ENCODE measurements at regions not wholly inside any gene's neighbourhood (a gene's known extent, or its start where the extent isn't known, plus 50 kb on each side); places are given as distances from the start of the nearest gene placed in this dataset.
"Not testable (repeated sequence)": the region's sequence is repeated elsewhere in the genome, so short reads cannot be mapped to it uniquely, and the experiment has no call there.

DNA sequence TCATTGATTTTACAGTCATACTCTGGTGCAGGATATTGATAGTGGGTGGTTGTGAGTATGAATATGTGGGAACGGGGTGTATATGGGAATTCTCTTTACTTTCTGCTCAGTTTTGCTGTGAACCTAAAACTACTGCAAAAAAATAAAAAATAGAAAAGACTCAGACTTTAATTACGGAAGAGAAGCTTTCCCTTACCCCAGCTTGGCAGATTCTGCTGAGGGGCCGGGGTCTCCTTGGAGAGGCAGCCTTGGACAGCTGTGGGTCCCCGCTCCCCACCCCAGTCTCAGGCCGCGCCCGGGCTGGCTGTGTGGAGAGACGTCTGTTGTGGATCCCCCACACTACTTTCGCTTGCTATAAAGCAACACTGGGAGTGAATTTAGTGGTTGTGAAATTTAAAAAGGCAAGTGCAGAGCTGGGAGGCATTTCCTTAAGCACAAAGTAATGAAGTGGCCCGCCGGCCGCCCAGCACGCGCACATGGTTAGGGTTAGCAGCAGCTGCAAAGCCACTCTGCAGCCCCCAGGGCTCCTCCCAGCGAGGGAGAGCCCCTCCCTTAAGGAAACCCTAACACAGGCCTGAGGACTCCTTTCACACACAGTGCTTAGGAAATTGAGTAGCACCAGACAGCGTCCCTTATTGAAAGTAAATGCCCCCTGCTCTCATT is 102.4 kb downstream of the DDX1 start:
- Histone ChIP-seq H3K4me3 (no peak overlapping the region), H3K27me3 (no peaks in the 10 kb centered on the region), H3K4me1 (no peaks in the 10 kb centered on the region), H3K9me3 (no peaks in the 10 kb centered on the region), H3K27ac (no peak overlapping the region), H3K36me3 (no peaks in the 10 kb centered on the region)
- TF ChIP-seq POLR2AphosphoS5 (IDR thresholded peaks at IDR 0.05) (no peak), EP300 (IDR thresholded peaks at IDR 0.05; ENCODE audit: low read depth) (no peak), POLR2A (IDR thresholded peaks at IDR 0.05) (no peak)
- TF ChIP-seq, protein P1, sequence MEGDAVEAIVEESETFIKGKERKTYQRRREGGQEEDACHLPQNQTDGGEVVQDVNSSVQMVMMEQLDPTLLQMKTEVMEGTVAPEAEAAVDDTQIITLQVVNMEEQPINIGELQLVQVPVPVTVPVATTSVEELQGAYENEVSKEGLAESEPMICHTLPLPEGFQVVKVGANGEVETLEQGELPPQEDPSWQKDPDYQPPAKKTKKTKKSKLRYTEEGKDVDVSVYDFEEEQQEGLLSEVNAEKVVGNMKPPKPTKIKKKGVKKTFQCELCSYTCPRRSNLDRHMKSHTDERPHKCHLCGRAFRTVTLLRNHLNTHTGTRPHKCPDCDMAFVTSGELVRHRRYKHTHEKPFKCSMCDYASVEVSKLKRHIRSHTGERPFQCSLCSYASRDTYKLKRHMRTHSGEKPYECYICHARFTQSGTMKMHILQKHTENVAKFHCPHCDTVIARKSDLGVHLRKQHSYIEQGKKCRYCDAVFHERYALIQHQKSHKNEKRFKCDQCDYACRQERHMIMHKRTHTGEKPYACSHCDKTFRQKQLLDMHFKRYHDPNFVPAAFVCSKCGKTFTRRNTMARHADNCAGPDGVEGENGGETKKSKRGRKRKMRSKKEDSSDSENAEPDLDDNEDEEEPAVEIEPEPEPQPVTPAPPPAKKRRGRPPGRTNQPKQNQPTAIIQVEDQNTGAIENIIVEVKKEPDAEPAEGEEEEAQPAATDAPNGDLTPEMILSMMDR (IDR thresholded peaks at IDR 0.05), result no peak
- in situ Hi-C loops (cut with MboI; ENCODE audit: low pct_ligation_motif_present in 1 of 4, low pct_unique_long_range_greater_than_20kb in 1 of 4, low sequenced_read_pairs in 3 of 4), result no loop called here
- no peak for DNase-seq
- WGBS, 2 donors (ENCODE audit: low coverage in 1 of 2), result 86 to 90% methylated on average over 1 to 16 of the region's 16 CpGs
- intact Hi-C loops (cut with DNase I; ENCODE audit: low total_unique reads), result no loop called here

GRCh38 chr2:15694589-15694986 is 102.9 kb downstream of the DDX1 start:
- no peak overlapping the region for H3K4me3 ChIP-seq
- WGBS, 2 donors (ENCODE audit: low coverage in 1 of 2), result 89 to 94% methylated on average over 3 to 7 of the region's 7 CpGs
- no peak for TF ChIP-seq POLR2A (IDR thresholded peaks at IDR 0.05)
- no peak for TF ChIP-seq EP300 (IDR thresholded peaks at IDR 0.05; ENCODE audit: low read depth)
- TF ChIP-seq POLR2AphosphoS5 (IDR thresholded peaks at IDR 0.05), result no peak
- no peaks in the 10 kb centered on the region for H3K4me1 ChIP-seq
- H3K9me3 ChIP-seq, result no peaks in the 10 kb centered on the region
- H3K27ac ChIP-seq, result no peak overlapping the region
- intact Hi-C loops (cut with DNase I; ENCODE audit: low total_unique reads), result no loop called here
- in situ Hi-C loops (cut with MboI; ENCODE audit: low pct_ligation_motif_present in 1 of 4, low pct_unique_long_range_greater_than_20kb in 1 of 4, low sequenced_read_pairs in 3 of 4), result no loop called here
- H3K36me3 ChIP-seq, result no peaks in the 10 kb centered on the region
- no peaks in the 10 kb centered on the region for H3K27me3 ChIP-seq
- no peak for DNase-seq

GRCh38 chr2:15695582-15696330 is 104.1 kb downstream of the DDX1 start:
- TF ChIP-seq POLR2A (IDR thresholded peaks at IDR 0.05) (no peak), EP300 (IDR thresholded peaks at IDR 0.05; ENCODE audit: low read depth) (no peak), POLR2AphosphoS5 (IDR thresholded peaks at IDR 0.05) (no peak)
- TF ChIP-seq, protein P1 (IDR thresholded peaks at IDR 0.05), result no peak
- DNase-seq, result no peak
- no peaks in the 10 kb centered on the region for H3K9me3 ChIP-seq
- no peak overlapping the region for H3K27ac ChIP-seq
- no peak overlapping the region for H3K4me3 ChIP-seq
- H3K36me3 ChIP-seq, result no peaks in the 10 kb centered on the region
- peaks cover 0 to 7% (median 4%) of the 10 kb centered on the region in 4 donors for H3K4me1 ChIP-seq
- H3K27me3 ChIP-seq, result no peaks in the 10 kb centered on the region
- intact Hi-C loops (cut with DNase I; ENCODE audit: low total_unique reads) (no loop called here), in situ Hi-C loops (cut with MboI; ENCODE audit: low pct_ligation_motif_present in 1 of 4, low pct_unique_long_range_greater_than_20kb in 1 of 4, low sequenced_read_pairs in 3 of 4) (no loop called here)
- 73 to 100% methylated on average over 1 to 9 of the region's 9 CpGs for WGBS, 2 donors (ENCODE audit: low coverage in 1 of 2)

DNA sequence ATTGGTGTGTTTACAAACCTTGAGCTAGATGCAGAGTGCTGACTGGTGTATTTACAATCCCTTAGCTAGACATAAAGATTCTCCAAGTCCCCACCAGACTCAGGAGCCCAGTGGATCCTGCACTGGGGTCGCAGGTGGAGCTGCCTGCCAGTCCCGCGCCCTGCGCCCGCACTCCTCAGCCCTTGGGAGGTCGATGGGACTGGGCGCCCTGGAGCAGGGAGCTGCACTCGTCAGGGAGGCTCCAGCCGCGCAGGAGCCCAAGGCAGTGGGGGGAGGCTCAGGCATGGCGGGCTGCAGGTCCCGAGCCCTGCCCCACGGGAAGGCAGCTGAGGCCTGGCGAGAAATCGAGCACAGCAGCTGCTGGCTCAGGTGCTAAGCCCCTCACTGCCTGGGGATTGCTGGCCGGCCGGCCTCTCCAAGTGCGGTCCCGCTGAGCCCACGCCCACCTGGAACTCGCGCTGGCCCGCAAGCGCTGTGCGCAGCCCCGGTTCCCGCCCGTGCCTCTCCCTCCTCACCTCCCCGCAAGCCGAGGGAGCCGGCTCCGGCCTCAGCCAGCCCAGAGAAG is 105.0 kb downstream of the DDX1 start:
- in situ Hi-C loops (cut with MboI; ENCODE audit: low pct_ligation_motif_present in 1 of 4, low pct_unique_long_range_greater_than_20kb in 1 of 4, low sequenced_read_pairs in 3 of 4); intact Hi-C loops (cut with DNase I; ENCODE audit: low total_unique reads): not testable (repeated sequence)

GRCh38 chr2:15700131-15700530 is 108.5 kb downstream of the DDX1 start:
- Histone ChIP-seq H3K27me3 (no peaks in the 10 kb centered on the region), H3K4me1 (peaks cover 0 to 13% (median 7%) of the 10 kb centered on the region in 4 donors), H3K9me3 (no peaks in the 10 kb centered on the region), H3K27ac (no peak overlapping the region), H3K36me3 (no peaks in the 10 kb centered on the region), H3K4me3 (no peak overlapping the region)
- 73 to 93% methylated on average over 2 of the region's 2 CpGs for WGBS, 2 donors (ENCODE audit: low coverage in 1 of 2)
- TF ChIP-seq EP300 (IDR thresholded peaks at IDR 0.05; ENCODE audit: low read depth) (no peak), POLR2A (IDR thresholded peaks at IDR 0.05) (no peak), POLR2AphosphoS5 (IDR thresholded peaks at IDR 0.05) (no peak)
- TF ChIP-seq, protein P1 (IDR thresholded peaks at IDR 0.05), result no peak
- no peak for DNase-seq
- in situ Hi-C loops (cut with MboI; ENCODE audit: low pct_ligation_motif_present in 1 of 4, low pct_unique_long_range_greater_than_20kb in 1 of 4, low sequenced_read_pairs in 3 of 4) (no loop called here), intact Hi-C loops (cut with DNase I; ENCODE audit: low total_unique reads) (loop anchor here (10.0 kb wide), 1 partner anchor 1665 kb away; no protein-coding TSS in a partner anchor)

More for the DNA sequence above, 105.0 kb downstream of the DDX1 start:
- H3K27me3 ChIP-seq, H3K36me3 ChIP-seq, H3K4me3 ChIP-seq, DNase-seq, H3K27ac ChIP-seq, H3K9me3 ChIP-seq: not testable (repeated sequence)
- whole genome bisulfite sequencing, 2 donors (ENCODE audit: low coverage in 1 of 2), result 77% methylated on average over 32 of the region's 32 CpGs; no CpG with 5 or more reads in 1 of the 2 donors
- peaks cover 0 to 13% (median 7%) of the 10 kb centered on the region in 4 donors for H3K4me1 ChIP-seq

All from transverse colon (tissue), 4 donors.